ENCODE measurements at regions not wholly inside any gene's neighbourhood (a gene's known extent, or its start where the extent isn't known, plus 50 kb on each side); places are given as distances from the start of the nearest gene placed in this dataset.

DNA sequence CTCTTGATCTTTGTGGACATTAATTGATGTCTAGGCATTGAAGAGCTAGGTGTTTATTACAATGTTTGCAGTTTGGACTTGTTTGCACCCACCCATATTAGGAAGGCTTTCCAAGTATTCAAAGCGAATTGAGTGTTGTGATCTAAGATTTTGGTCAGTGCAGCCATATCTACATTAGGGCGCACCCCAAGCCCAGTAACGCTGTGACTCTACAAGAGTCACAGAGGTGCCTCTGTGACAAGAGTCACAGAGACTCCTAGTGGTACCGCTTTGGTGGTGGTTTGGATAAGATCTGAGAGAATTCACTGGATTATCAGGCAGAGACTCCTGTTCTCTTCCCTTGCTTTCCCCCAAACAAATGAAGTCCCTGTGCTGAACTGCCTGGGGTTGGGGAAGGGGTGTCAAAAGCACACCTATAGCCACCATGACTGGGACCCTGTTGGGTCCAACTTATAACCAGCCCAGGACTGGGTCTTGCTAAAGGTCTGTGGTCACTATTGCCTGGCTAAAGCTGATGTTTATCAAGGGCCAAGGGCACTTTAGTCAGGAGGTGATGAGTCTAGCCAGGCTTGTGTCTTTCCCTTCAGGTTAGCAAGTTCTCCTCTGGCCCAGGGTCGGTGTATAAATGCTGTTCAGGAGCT is 114.1 kb upstream of the RIOK2 start:
- Histone ChIP-seq H2BK120ac (ENCODE audit: low read depth, low read length) (no peak overlapping the region), H4K8ac (ENCODE audit: low read depth in 2 of 2, low read length in 2 of 2) (peak overlapping the region in 1 of 2 experiments; percentile 33; a peak in 1 of 4 replicates), H3K9me1 (ENCODE audit: insufficient read depth, low read length) (no peaks in the 10 kb centered on the region), H4K91ac (ENCODE audit: insufficient read depth, low read depth, low read length) (no peak overlapping the region), H4K5ac (ENCODE audit: low read depth, low read length) (no peak overlapping the region), H2BK5ac (ENCODE audit: low read depth, low read length, poor library complexity, severe bottlenecking) (no peak overlapping the region), H3K4ac (ENCODE audit: low read depth, low read length) (no peak overlapping the region), H3K27ac (ENCODE audit: insufficient read depth, low read length) (no peak overlapping the region), H2AK5ac (ENCODE audit: low read depth, low read length) (no peak overlapping the region), H3K18ac (ENCODE audit: low read depth, low read length) (no peak overlapping the region), H2AFZ (replicated peaks; ENCODE audit: low read length, poor library complexity) (peak overlapping the region; percentile 32), H3K36me3 (ENCODE audit: control insufficient read depth, insufficient read depth, low read length) (no peaks in the 10 kb centered on the region), H2BK20ac (ENCODE audit: low read depth, low read length) (no peak overlapping the region), H3K4me1 (ENCODE audit: control insufficient read depth, insufficient read depth, low read length) (no peaks in the 10 kb centered on the region; the same call in 1 of the 2 replicates), H3K14ac (replicated peaks; ENCODE audit: low read depth, low read length) (no peak overlapping the region; the same call in 1 of the 2 replicates), H2AK9ac (replicated peaks; ENCODE audit: low read depth, low read length, poor library complexity) (no peak overlapping the region), H3K79me1 (ENCODE audit: low read depth in 1 of 2, low read length in 2 of 2) (no peaks in the 10 kb centered on the region), H3K9me3 (ENCODE audit: control insufficient read depth, insufficient read depth, low read length) (no peaks in the 10 kb centered on the region), H2BK15ac (ENCODE audit: low read depth, low read length) (no peak overlapping the region), H3K9ac (ENCODE audit: low read depth, low read length) (no peak overlapping the region), H3K4me2 (ENCODE audit: low read depth, low read length) (no peak overlapping the region), H3K27me3 (ENCODE audit: control insufficient read depth, insufficient read depth, low read length) (no peaks in the 10 kb centered on the region), H3K23ac (ENCODE audit: low read depth, low read length) (peak overlapping the region; percentile 35; the same call in 1 of the 2 replicates), H4K20me1 (ENCODE audit: insufficient read depth, low read length) (no peaks in the 10 kb centered on the region), H3K56ac (ENCODE audit: extremely low read depth, insufficient read depth, low read length) (no peak overlapping the region), H3K4me3 (ENCODE audit: insufficient read depth, low read depth, low read length) (no peak overlapping the region)
- no CpG with 5 or more reads among the region's 5 CpGs for WGBS, 2 experiments (ENCODE audit: extremely low coverage in 2 of 2, insufficient read length in 1 of 2)
- intact Hi-C loops (cut with micrococcal nuclease), result loop anchor here (1.0 to 5.0 kb wide), 4 partner anchors 235 to 1530 kb away; partner anchors contain the start of gene RGMB
- ATAC-seq (ENCODE audit: low read depth) (peak; percentile 62), DNase-seq (peak; percentile 23)
- in situ Hi-C loops (cut with MboI; ENCODE audit: low sequenced_read_pairs), result no loop called here
- TF ChIP-seq RAD21 (IDR thresholded peaks at IDR 0.05; ENCODE audit: low read length) (peak; percentile 59), SMC3 (IDR thresholded peaks at IDR 0.05; ENCODE audit: low read depth, low read length) (peak; percentile 39; the same call in 1 of the 2 replicates), MAZ (IDR thresholded peaks at IDR 0.05; ENCODE audit: borderline replicate concordance, low read depth, low read length) (no peak), POLR2A (IDR thresholded peaks at IDR 0.05; ENCODE audit: low read depth, low read length) (no peak)
- TF ChIP-seq, protein P1, sequence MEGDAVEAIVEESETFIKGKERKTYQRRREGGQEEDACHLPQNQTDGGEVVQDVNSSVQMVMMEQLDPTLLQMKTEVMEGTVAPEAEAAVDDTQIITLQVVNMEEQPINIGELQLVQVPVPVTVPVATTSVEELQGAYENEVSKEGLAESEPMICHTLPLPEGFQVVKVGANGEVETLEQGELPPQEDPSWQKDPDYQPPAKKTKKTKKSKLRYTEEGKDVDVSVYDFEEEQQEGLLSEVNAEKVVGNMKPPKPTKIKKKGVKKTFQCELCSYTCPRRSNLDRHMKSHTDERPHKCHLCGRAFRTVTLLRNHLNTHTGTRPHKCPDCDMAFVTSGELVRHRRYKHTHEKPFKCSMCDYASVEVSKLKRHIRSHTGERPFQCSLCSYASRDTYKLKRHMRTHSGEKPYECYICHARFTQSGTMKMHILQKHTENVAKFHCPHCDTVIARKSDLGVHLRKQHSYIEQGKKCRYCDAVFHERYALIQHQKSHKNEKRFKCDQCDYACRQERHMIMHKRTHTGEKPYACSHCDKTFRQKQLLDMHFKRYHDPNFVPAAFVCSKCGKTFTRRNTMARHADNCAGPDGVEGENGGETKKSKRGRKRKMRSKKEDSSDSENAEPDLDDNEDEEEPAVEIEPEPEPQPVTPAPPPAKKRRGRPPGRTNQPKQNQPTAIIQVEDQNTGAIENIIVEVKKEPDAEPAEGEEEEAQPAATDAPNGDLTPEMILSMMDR (conservative IDR thresholded peaks at IDR 0.05; ENCODE audit: low read depth, low read length), result peak; percentile 54
- CTCF ChIA-PET, result interaction anchor here (0.6 to 2.0 kb wide), 4 partner anchors 223 to 1595 kb away, joined by 3 to 12 read pairs (median 3); no protein-coding TSS in a partner anchor
- no TSS peak for BruUV-seq (replicated peaks)
- dilution Hi-C loops (cut with HindIII; ENCODE audit: low sequenced_read_pairs, unreplicated experiment), result no loop called here
- POLR2A ChIA-PET (ENCODE audit: unreplicated experiment), result no interaction called here
